NCI-H146 (cell line): ENCODE measurements at regions not wholly inside any gene's neighbourhood (a gene's known extent, or its start where the extent isn't known, plus 50 kb on each side); places are given as distances from the start of the nearest gene placed in this dataset.

Experiments
- DNase-seq: peaks from one replicate; lab custom pipeline; 2025; lab: John Stamatoyannopoulos, UW

DNA sequence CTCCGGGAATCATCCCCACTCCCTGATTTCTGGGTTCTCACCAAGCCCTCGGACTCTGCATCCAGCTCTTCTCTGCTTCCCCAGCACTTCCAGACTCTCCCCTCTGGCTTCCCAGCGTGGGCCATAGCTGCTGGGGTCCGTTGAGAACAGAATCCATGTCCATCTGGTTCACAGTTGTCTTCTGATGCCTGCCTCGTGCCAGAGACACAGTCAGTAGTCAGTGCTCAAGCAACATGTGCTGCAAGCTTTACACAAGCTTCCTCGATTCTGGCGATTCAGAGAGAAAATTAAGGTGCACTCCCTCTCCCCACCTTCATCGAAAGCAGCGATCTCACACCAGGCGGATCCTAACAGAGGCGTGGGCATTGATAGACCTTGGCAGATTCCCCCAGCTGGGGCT is 495.5 kb downstream of the TBC1D22A start:
- no peak for DNase-seq

DNA sequence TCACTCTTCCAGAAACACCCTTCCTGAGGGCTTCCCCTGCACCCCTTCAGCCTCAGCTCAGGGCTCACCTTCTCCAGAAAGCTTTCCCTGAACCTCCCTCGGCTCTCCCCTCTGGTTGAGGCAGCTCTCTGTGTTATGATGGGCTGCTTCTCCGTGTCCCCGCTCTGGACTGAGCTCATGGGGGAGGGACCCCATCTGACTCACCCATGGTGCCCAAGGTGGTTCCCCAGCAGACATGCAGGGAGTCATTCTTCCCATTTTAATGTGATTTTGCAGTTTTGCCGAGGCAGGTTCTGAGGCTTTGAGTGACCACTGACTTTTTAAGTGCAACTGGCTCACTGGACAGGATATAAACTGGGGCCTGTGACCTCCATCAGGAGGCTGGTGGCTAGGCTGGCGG is 495.1 kb downstream of the TBC1D22A start:
- DNase-seq: no peak

DNA sequence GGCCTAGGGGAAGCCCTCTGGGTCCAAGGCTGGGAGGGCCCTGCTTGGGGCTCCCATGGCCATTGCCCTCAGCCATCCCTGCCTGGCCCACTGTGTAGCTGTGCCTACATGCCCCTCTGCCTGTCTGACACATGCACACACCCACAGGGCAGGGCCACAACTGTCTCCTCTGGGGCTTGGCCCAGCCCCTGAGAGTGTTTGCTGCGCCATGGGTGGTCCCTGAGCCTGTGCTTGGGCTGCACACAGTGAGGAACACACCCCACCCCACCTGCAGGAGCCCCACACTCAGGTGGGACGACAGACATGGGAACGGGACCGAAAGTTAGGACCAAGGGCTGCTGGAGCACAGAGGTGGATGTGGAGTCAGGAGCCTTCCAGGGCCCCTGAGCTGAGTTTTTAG is 489.5 kb downstream of the TBC1D22A start:
- no peak for DNase-seq

GRCh38 chr22:47250995-47251765 is 488.7 kb downstream of the TBC1D22A start:
- DNase-seq: no peak

- no peak for DNase-seq
Measured at GRCh38 chr22:47249370-47249928, 487.0 kb downstream of the TBC1D22A start.

GRCh38 chr22:47248925-47249324 is 486.5 kb downstream of the TBC1D22A start:
- no peak for DNase-seq

- no peak for DNase-seq
Measured at GRCh38 chr22:47247579-47248240, 485.3 kb downstream of the TBC1D22A start.

DNA sequence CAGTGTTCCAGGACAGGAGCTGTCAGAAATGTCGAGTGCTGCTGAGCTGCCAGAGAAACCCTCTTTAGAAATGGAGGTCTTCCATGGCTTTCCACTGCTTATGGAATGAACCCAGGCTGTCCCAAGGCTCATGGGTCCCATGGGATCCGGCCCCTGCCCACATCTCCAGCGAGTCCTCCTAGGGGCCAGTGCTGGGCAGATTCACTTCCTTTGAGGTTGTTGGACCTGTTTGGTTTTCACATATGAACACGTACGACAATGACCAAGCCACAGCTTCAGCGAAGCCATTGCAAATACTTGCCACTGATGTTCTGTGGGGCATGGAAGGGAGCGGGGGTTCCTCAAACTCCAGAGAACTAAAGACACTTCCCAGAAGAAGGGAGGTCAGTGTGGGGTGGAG is 483.3 kb downstream of the TBC1D22A start:
- no peak for DNase-seq

- DNase-seq: no peak
Measured at GRCh38 chr22:47245286-47245685, 482.8 kb downstream of the TBC1D22A start.

DNA sequence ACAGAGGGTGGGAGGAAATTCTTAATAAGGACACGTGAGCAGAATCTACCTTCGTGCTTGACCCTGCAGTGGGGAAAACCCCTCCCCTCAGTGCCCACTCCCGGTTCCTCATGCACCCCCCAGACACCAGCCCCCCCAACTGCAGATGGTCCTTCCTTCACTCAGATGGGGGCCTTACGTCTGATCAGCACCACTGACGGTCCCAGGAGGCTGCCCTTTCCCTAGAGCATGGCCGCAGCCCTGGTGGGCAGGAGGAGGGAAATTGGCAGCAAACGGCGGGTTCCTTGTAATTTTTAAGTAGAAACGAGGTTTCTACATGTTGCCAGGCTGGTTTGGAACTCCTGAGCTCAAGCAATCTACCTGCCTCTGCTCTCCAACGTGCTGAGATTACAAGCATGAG is 477.7 kb downstream of the TBC1D22A start:
- DNase-seq: no peak

DNA sequence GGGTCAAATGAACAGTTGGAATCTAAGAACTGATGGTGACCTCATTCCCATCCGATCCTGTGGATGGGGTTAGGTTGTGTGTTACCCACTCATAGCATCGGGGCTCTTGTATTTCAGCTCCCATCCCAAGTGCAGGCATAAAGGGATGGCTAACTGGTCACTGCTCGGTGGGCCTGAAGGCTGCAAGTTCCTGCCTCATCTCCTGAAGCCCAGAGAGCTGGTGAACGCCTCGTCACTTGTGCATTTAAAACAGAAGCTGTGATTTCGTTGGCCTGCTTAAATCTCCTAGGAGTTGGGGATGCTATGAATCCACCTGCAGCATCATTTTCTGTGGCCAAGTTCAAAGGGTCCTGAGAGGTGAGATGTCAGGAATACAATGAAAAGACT is 477.0 kb downstream of the TBC1D22A start:
- DNase-seq: no peak

GRCh38 chr22:47238690-47239473 is 476.4 kb downstream of the TBC1D22A start:
- no peak for DNase-seq

DNA sequence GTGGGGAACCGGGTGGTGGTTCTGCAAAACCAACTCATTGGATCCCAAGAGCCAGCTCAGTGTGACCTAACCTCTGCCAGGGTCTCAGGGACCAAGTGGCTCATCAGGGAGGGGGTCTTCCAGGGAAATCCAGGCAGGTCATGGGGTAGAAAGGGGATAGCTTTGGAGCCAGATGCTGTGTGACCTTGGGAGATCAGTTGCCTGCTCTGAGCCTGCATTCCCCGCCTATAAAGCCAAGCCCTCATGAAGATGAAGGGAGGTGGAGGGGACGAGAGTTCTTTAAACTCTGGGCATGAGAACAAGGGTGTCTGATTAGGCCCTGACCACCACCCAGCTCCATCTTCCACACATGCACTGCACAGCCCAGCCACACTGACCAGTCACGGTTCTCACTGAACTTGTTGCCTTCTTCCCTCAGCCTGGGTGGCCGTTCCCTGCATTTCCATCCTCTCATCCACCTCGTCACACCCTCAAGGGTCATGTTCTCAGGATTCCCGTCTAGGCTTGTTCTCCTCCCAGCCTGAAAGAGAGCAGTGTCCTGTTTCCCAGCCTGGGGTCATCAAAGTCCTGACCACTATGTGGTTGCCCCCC is 475.5 kb downstream of the TBC1D22A start:
- no peak for DNase-seq

- no peak for DNase-seq
Measured at GRCh38 chr22:47236718-47237117, 474.3 kb downstream of the TBC1D22A start.

GRCh38 chr22:47236161-47236560 is 473.7 kb downstream of the TBC1D22A start:
- no peak for DNase-seq

- no peak for DNase-seq
Measured at GRCh38 chr22:47233316-47234243, 471.1 kb downstream of the TBC1D22A start.

- no peak for DNase-seq
Measured at GRCh38 chr22:47232753-47233152, 470.3 kb downstream of the TBC1D22A start.

DNA sequence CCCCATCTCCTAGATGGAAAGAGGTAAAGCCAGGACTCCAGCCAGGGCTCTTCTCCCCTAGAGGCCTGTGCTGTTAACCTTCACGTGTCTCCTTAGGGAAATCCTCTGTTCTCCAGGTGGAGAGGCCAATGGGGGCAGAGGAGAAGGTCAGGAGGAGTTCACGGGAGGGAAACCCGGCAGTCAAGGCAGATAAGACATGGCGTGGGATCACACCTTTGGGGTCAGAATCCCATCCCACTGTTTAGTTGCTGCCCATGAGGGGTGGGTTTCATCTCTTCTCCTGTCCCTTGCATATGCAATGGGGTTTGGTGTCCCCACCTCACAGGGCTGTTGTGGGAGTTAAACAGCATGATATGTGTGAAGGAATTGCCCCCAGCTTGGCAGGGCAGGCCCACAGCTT is 469.7 kb downstream of the TBC1D22A start:
- no peak for DNase-seq

DNA sequence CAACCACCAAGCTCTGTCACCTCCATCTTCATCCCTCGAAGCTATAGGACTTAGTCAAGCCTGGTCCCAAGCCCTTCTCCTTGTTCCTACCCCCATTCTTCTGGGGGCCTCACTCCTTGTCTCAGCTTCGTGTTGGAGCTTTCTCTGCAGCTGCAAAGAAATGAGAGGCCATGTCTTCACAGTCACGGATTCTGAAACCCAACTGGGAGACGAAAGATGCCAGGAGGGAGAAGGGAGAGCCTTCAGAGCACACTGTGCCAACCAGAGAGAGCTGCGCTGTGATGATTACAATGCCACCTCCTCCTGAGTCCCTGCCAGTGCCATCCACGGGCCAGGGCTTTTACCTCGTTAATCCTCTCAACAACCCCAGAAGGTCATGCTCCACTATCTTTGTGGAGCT is 469.3 kb downstream of the TBC1D22A start:
- no peak for DNase-seq

DNA sequence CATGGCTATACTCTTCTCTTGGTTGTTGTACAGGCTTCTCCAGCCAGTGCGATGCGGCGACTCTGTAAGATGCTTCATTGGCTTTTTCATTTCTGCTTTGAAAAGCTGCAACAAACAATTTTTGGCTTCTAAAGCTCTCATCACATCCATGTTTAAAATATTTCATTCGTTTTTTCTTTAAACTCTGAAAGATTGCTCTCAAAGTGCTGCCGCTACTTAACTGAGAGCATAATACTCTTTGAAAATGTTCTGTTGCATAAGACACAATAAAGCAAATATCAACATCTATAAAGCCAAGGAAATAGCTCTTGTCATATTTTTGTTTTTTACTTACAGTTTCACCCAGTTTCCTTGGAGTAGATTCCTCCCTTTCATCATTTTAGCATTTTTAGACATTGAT is 468.3 kb downstream of the TBC1D22A start:
- DNase-seq: no peak

DNA sequence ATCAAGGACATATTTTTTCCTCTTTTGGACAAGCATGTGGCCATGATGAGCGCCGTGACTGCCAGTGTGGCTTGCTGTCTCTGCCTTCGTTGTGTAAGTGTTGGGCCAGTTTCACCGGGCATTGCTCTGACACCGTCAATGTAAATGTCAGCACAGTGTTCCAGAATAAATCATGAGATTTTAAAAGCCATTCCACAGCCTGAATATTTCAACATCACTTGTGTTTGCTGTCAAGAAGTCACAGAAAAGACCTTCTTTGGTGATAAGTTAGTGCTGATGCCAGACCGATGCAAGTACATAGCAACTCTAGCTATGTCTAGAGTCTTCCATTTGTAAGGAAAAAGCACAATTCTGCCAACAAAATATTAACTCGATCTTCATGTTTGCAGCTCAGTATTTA is 467.8 kb downstream of the TBC1D22A start:
- no peak for DNase-seq
